ENCODE measurements at regions not wholly inside any gene's neighbourhood (a gene's known extent, or its start where the extent isn't known, plus 50 kb on each side); places are given as distances from the start of the nearest gene placed in this dataset.

DNA sequence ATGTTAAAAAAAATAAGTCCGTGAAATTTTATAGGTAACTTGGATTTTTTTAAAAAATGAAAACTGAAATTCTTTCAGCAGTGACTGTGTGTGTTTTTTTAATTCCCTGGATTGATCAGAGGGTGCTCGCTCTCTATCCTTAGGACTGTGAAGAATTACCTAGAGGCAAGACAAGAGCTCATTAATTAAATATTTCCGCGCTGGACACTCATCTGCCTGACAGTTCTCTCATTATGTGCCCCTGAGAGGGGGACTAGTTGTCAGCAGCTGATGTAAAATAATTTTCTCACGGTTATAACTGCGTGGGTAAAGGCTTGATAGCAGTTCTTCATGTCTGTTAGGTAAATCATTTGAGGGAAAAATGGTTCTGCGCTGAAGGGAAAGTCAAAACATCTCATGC, 101.3 kb downstream of the PTCSC3 start:
- no peak for TF ChIP-seq CTCF (IDR thresholded peaks at IDR 0.05)
- TF ChIP-seq POLR2A (IDR thresholded peaks at IDR 0.05) = no peak

Data from adrenal gland (tissue), 5 donors.